HG02678 (cell line): ENCODE measurements at regions not wholly inside any gene's neighbourhood (a gene's known extent, or its start where the extent isn't known, plus 50 kb on each side); places are given as distances from the start of the nearest gene placed in this dataset.

Experiments
- ATAC-seq: cut with Tn5 transposase; IDR thresholded peaks from one replicate; pipeline ENCODE4 v1.9.1; 2021; ENCODE audit warnings: mild to moderate bottlenecking, moderate library complexity; ENCODE audit not compliant: unreplicated experiment

DNA sequence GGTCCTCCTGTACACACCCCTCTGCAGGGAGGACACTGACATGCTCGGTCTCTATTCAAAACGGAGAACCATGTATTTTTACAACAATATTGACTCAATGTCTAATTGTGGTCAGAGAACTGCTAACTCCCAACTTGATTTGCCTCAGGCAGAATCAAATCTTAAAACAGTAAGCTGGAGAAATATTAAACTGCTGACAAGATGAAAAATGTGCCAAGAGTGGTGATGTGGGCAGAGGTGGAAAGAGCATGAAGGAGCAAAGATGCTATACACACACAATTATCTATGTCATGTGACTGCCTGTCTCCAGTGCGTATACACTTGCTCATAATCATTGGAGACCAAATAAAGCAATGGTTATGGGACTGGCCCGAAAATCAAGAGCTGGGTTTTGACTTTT lies 556.1 kb upstream of the ZNF608 start:
- no peak for ATAC-seq

DNA sequence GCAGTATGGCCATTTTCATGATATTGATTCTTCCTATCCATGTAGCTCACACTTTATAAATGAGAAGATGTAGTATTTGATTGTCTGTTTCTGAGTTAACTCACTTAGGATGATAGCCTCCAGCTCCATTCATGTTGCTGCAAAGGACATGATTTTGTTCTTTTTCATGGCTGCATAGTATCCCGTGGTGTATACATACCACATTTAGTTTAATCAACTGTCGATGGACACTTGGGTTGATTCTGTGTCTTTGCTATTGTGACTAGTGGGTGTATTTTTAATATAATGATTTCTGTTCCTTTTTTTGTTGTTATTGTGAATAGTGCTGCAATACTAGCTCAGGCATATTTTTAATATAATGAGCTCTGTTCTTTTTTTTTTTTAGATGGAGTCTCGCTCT lies 560.3 kb upstream of the ZNF608 start:
- no peak for ATAC-seq

DNA sequence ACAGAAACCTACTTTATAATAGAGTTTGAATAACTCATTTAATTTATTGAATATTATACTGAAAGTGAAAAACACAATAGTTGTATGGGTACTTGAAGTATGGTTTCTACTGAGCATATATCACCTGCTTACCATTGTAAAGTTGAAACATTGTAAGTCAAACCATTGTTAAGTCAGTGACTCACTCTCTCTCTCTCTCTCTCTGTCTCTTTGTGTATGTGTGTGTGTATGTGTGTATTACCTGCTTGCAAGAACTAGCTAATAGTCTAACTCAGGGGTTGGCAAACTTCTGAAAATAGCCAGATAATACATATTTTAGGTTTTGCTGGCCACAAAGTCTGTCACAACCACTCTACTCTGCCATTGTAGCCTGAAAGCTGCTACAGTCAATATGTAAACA lies 564.3 kb upstream of the ZNF608 start:
- no peak for ATAC-seq

DNA sequence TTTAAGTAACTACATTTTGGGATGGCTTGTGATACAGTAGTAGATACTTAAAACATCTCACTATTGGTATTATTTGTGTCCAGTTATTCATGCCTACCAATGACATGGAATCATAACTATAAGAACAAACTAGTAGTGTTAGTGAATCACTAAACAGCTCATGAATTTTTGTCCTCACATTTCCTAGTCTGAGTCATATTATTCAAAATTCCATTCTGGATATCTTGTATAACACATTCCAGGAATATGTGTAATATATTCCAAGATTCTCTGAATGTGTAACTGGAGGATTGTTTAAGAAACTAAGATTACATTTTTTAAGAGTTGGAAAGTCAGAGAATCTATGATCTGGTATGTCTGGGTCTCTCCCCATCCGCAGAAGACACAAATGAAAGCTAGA lies 565.3 kb upstream of the ZNF608 start:
- no peak for ATAC-seq

DNA sequence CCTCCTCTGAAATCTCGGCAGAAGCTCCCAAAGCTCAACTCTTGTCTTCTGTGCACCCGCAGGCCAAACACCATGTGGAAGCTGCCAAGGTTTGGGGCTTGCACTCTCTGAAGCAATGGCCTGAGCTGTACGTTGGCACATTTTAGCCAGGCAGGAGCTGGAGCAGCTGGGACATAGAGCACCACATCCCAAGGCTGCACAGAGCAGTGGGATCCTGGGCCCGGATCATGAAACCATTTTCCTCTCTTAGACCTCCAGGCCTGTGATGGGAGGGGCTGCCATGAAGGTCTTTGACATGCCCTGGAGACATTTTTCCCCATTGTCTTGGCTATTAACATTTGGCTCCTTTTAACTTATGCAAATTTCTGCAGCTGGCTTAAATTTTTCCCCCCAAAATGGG lies 567.1 kb upstream of the ZNF608 start:
- no peak for ATAC-seq

DNA sequence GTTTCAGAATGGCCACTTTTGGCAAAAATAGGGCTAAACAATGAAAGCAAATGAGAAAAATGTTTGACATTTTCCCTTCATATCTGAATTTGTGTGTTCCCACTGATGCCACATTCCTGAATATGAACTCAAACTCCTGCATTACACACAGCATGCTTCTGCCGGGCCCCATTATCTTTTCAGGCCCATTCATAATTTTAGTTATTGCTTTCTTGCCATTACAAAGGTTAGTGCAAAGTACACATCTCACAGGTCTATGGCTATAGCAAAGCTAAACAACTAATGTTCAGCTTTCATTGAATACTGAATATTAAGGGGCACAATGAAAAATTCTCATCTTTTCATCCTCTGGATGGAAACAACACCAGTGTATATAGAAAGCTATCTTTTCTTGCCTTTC lies 568.9 kb upstream of the ZNF608 start:
- no peak for ATAC-seq

DNA sequence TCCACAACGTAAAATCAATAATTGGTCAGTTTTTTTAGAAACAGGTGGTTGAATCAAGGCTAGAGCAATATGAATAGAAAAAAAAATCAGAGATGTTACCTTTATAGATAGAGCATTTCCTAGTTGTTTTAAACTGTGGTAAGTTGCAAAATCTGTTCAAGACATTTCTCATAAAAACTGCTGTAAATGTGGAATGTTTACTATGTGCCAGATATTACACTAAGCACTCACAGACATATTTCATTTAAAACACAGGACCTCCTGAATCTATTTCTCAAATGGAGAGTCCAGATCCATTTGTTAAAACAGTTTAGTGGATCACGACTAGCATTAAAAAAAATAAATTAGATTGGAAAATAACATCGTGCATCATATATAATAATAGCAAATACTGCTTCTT lies 570.0 kb upstream of the ZNF608 start:
- ATAC-seq = no peak

DNA sequence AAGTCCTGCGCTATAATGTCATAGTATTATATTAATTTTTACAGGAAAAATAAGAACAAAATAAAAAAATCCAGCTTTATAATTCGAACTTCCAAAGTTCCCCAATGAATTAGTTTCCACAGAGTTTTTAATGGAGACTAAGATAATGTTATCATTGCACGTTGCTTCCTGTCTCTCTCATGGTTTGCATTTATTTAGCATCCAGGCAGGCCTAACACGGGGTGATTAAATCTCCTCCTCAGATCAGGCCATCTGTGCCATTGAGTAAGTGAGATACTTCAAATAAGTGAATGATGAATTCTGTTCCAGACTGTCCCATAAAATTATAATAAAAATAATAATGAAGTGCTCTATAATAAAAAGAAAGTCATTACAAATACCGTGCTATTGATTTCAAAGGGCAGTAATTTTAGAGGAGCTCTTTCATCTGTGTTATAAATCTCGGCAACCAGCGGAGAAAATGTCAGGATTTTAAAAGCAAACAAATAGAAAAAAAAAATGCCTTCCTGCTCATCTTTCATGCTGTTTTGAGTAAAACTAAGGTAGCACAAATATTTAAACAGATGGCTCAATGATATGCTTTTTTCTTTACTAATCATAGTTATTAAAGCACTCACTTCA lies 570.6 kb upstream of the ZNF608 start:
- no peak for ATAC-seq

DNA sequence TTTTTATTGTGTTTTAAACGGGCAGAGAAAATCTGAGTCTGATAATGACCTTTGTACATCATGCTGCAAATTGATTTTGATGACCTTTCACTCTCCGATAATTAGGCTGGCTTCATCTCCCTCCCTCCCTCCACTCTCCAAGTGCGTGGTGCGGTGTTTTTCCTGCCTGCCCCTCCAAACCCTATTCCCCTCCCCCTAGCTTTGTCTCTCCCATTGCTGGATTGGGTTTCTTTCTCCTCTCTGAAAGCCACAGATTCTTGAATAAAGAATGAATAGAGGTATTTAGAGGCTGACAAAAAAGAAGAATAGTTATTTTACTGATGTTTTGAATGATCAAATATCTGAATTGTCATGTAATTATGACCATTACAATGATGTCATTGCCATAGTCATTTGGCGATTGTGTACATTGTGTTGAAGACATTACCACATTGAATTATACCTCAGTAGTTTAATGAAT lies 571.1 kb upstream of the ZNF608 start:
- no peak for ATAC-seq

DNA sequence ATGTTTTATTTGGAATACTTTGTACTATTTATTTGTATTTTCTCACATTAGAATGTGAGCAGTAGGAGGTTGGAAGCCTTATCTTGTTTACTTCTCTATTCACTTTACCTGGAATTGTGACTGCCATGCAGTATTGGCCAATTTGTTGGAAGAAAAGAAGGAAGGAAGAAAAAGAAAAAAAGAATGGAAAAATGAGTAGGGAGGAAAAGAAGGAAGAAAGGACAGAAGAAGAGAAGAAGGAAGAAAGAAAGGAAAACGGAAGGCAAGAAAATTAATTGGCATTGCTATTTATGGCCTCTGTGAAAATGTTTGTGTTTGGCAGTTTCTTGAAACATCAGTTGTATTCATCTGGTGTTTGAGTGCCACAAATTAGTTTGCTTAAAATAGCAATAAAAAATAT lies 575.2 kb upstream of the ZNF608 start:
- ATAC-seq = no peak

DNA sequence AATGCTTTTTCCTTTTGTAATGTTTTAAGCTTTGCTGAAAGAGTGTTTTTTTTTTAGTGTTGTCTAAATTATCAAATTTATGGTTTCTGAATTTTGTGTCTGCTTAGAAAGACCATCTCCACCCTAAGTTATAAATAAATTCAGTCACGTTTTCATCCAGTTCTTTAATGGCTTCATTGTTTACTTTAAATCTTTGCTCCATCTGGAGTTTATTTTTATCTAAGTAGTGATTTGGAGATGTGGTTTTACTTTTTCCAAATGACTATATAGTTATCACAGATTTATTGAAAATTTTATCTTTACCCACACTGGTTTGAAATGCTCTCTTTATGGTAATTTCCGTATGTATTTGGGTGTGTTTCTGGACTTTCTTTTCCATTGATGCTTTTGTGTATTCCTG lies 577.2 kb upstream of the ZNF608 start:
- ATAC-seq = no peak

DNA sequence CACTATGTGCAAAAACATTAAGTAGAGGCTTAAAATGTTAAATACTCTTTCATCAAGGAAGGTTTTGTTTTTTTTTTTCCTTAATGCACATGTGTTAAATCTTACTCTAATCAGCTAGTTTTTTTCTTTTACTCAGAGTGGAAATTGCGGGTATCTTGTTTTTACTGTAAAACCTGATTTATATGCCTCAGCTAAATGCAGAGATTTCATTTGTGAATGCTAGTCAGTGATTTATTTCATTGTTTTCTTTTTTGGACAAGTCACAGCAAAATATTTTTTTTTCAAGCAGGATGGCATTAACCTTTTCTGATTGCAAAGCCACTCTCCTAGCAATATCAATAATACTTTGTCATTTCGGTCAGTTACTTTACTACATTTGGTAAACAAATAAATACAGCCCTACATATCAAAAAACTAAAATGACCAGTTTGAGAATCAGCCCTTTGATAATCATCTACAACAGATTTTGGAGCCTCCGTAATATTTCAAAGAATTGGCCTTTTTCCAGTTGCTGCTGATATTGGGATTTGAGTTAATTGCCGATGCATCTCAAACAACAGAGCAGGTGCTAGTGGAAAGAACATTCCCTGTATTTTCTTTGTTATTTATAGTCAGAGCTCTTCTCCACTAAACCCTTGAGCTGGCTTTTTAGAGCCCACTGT lies 579.2 kb upstream of the ZNF608 start:
- ATAC-seq = no peak

DNA sequence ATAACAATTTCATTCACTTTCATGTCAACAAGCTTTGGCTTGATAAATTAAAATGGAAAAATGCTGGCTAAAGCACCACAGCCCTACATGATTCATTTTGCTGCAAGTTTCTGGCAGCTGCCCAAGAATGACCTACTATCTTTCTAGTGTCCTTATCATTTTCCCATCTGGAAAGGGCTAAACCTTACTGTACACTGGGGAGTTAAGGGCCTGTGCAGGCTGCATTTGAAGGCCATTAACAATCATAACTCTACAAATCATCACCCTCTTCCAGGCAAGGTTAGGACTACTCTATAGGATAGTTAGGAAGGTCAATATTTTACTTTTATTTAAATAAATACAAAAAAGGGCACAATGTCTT lies 579.7 kb upstream of the ZNF608 start:
- ATAC-seq = no peak

DNA sequence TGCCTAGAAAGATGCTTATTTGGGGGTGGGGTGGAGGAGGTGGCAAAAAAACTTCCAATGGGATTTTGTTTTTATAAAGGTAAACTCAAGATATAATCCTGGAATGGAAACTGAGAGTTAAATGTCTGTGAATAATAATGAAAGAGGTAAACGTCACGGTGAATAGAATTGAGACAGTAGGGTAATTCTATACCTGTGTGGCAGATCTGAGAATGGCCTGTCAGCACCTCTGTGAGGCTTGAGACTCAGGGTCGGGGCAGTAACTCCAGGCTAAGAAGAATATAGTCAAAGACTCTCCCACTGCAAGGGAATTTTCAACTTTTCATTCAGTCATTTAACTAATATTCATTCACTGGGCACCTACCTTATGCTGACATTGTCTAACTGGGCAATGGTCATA lies 581.2 kb upstream of the ZNF608 start:
- no peak for ATAC-seq

DNA sequence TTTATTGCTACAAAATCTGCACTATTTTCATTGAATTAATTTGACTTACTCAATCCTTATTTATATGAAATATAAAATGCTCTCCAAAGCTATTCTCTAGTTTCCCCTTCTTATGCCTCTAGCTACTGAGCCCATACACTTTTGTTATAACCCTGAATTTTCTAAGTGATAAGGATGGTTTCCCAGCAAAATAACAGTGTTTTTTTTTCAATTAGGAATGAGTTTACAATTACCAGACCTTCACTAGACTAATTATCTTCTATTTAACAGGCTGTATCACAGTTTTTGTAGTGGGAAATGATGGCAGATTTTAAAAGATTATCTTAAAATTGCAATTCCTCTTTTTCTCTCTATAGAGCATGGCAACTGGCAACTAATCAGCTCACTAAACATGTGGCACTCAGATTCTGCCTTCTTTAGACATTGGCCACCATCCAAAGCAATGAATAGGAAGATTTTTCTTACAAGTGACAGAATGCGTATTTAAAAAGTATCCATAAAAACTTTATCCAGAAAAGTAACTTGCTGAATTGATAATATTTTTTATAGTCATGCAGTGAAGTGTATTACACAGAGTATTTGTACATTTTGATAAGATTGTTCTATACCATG lies 585.7 kb upstream of the ZNF608 start:
- no peak for ATAC-seq

DNA sequence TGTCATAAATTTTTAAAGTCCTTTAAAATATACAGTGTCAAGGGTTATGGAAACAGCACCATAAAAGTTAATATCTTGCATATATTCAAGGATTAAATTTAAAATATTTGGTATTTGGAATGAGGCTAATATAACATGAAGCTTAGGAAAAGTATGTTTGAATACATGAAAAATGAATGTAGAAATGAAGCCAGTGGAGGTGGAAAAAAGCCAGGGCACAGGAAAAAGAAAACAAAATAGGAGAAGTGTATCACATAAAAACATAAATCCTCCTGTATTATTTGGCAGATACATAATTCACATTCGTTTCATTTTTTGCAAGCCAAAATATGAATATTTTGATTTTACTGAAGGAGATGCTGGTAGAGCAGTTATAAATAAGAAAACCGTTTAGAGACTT lies 587.0 kb upstream of the ZNF608 start:
- ATAC-seq = no peak

DNA sequence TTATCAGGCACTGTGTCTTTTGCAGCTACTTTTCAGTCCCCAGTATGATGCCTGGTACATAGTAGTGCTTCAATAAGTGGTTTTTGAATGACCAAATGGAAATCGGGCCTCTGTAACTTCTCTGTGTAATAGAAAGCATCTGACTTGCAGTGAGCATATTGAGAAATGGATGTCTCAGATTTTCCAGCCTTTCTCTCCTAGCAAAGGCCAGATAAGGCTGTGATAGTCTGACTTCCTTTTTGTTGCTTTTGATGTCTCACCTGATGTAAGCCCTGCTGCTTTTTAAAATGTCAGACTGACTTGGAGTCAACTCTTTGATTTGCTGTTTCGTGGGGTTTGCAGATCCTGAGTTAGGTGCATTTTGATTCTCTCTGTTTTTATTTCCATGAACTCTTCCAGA lies 590.0 kb upstream of the ZNF608 start:
- no peak for ATAC-seq

DNA sequence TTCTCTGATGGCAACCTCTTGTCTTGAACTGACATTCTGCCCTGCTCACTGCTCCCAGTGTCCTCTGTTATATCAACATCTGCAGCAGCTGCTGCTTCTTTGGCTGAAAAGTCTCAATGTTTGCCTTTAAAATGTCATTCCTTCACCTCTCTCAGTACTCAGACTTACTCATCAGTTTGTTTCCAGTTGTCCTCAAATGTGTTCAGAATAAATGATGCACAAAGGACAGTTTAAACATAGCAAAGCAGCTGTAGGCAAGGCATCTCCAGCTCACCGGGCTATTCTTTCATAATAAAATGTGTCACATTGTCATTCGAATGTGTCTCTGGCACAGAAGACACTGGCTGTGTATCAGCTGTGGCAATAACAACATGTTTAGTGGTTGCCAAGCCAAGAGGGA lies 590.9 kb upstream of the ZNF608 start:
- ATAC-seq = no peak

DNA sequence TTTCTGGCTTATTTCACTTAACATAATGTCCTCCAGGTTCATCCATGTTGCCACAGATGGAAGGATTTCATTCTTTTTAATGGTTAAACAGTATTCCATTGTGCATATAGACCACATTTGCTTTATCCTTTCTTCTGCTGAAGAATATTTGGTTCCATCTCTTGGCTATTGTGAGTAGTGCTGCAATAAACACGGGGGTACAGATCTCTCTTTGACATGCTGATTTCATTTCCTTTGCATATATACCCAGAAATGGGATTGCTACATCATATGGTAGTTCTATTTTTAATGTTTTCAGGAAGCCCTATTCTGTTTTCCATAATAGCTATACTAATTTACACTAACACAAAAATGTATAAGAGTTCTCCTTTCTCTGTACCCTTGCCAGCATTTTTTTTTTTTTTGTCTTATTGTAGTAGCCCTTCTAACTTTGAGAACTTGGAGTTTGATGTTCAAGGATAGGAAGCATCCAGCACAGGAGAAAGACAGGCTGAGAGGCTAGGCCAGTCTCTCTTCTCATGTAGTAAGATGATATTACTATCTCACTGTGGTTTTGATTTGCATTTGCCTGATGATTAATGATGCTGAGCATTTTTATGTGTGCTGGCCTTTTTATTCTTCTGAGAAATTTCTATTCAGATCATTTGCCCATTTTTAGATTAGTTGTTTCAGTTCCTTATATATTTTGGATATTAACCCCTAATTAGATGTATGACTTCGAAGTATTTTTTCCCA lies 592.2 kb upstream of the ZNF608 start:
- no peak for ATAC-seq

DNA sequence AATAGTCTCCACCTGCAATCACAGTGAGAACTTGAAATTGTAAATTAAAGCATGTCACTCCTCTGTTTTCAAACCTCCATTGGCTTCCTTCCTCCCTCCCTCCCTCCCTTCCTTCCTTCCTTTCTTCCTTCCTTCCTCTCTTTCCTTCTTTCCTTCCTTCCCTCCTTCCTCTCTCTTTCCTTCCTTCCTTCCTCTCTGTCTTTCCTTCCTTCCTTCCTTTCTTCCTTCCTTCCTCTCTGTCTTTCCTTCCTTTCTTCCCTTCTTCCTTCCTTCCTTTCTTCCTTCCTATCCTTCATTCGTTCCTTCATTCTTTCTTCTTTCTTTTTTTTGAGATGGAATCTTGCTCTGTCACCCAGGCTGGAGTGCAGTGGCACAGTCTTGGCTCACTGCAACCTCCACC lies 595.0 kb upstream of the ZNF608 start:
- ATAC-seq = no peak

DNA sequence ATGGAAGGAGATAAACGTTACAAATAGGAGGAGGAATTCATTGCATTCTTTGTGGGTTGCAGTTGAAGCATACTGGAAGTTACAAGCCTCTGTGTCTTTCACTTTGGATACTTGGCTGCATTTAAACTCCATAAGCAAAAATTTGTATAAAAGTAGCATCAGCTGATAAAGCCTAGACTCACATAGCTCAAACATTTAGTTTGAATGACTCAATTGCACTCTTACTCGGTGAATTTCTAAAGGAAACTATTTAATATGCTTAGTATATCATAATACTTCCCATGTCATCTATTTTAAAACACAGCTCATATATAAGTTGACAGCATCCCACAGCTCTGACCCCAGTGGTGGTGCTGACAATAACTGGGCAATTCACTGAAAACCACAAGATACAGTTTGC lies 596.6 kb upstream of the ZNF608 start:
- ATAC-seq = no peak

DNA sequence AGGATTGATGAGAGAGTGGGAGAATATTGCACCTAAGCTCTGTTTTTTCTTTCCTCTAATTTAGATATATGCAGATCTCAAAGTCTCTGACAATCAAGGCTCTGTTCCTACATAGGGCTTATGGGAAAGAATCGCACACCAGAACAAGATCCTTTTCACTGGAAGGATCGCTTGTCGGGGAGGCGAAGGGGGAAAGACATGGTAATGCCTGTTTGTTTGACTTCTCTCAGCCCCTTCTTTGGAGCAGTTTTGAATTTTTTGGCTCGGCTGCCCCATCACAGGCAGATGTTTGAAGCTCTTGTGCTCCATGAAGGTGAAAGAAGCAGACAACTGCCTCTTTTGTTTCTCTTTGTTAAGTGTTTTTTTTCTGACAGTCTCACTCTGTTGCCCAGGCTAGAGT lies 599.9 kb upstream of the ZNF608 start:
- no peak for ATAC-seq
